GM12878 (cell line): ENCODE measurements at regions not wholly inside any gene's neighbourhood (a gene's known extent, or its start where the extent isn't known, plus 50 kb on each side); places are given as distances from the start of the nearest gene placed in this dataset.

ENCODE experiments used
- ATAC-seq: fragments of 200-7000 bp; cut with Tn5 transposase; 3 replicates; pipeline ENCODE4 v1.9.1; 2020; ENCODE audit warnings: mild to moderate bottlenecking, moderate library complexity
- BruUV-seq: library from RNA; stranded (reverse); fragments of 400-500 nt; replicated peaks from 2 replicates; lab custom pipeline; 2021; lab: Mats Ljungman, UMichigan
- CTCF ChIA-PET: fragments of 300-600 bp; sonication (Branson Sonifier 250); formaldehyde crosslinking; extraction: SDS; loops from one replicate; lab custom pipeline; 2021; ENCODE audit warnings: inconsistent platforms; lab: Yijun Ruan, JAX
- POLR2A ChIA-PET: fragments of 350-600 bp; formaldehyde crosslinking; extraction: SDS; loops from one replicate; lab custom pipeline; 2021; ENCODE audit warnings: inconsistent platforms; lab: Charles Lee
- RAD21 ChIA-PET: fragments of 300-600 bp; sonication (Branson Sonifier 250); formaldehyde crosslinking; loops from one replicate; lab custom pipeline; 2023; ENCODE audit warnings: antibody characterized with exemption; ENCODE audit not compliant: unreplicated experiment; lab: Charles Lee
- SMC1A ChIA-PET: fragments of 300-600 bp; sonication (Branson Sonifier 250); formaldehyde crosslinking; loops from one replicate; lab custom pipeline; 2023; ENCODE audit not compliant: unreplicated experiment, uncharacterized antibody; lab: Charles Lee
- DNase-seq: peaks from one replicate; pipeline ENCODE4 v3.0.0-alpha.2; 2011; ENCODE audit warnings: low read depth, low spot score
- FAIRE-seq: peaks from 3 replicates; lab custom pipeline; 2011; peaks lifted over from hg19 to GRCh38; lab: Jason Lieb, UNC
- H2AFZ ChIP-seq: 2 replicates; pipeline ENCODE4 v1.6.0; 2011; ENCODE audit warnings: low read depth, low read length, control low read depth; ENCODE audit not compliant: control insufficient read depth
- H3K27ac ChIP-seq: 2 replicates; pipeline ENCODE4 v1.5.1; 2011; ENCODE audit warnings: control low read depth; ENCODE audit not compliant: control insufficient read depth, insufficient read depth
- H3K27me3 ChIP-seq, 2 experiments: replicated peaks in 1 of 2; 2 replicates each; pipeline versions ENCODE4 v1.6.0 to v1.6.1; 2011; ENCODE audit warnings: low read length in 1 of 2; ENCODE audit not compliant: control insufficient read depth in 2 of 2, insufficient read depth in 2 of 2
- H3K36me3 ChIP-seq, 2 experiments: 2 replicates each; pipeline ENCODE4 v1.5.1; 2011; ENCODE audit warnings: low read length in 1 of 2; ENCODE audit not compliant: control insufficient read depth in 2 of 2, insufficient read depth in 2 of 2
- H3K4me1 ChIP-seq: 2 replicates; pipeline ENCODE4 v1.6.1; 2011; ENCODE audit warnings: mild to moderate bottlenecking, low read length, moderate library complexity, mixed read lengths; ENCODE audit not compliant: control insufficient read depth, insufficient read depth
- H3K4me2 ChIP-seq: 2 replicates; pipeline ENCODE4 v1.6.0; 2011; ENCODE audit warnings: control low read depth; ENCODE audit not compliant: control insufficient read depth, insufficient read depth
- H3K4me3 ChIP-seq: fragments of 200-600 bp; sonication (generic); 2 replicates; pipeline ENCODE4 v1.5.1; 2016
- H3K79me2 ChIP-seq: 2 replicates; pipeline ENCODE4 v1.6.0; 2011; ENCODE audit warnings: low read length; ENCODE audit not compliant: control insufficient read depth, insufficient read depth
- H3K9ac ChIP-seq: 2 replicates; pipeline ENCODE4 v1.8.0; 2011; ENCODE audit warnings: low read length, control low read depth, mixed read lengths; ENCODE audit not compliant: control insufficient read depth, insufficient read depth
- H3K9me3 ChIP-seq: replicated peaks from 3 replicates; pipeline ENCODE4 v1.5.1; 2011; ENCODE audit warnings: mild to moderate bottlenecking, low read length; ENCODE audit not compliant: control insufficient read depth, insufficient read depth
- H4K20me1 ChIP-seq: 2 replicates; pipeline ENCODE4 v1.6.0; 2011; ENCODE audit not compliant: control insufficient read depth, insufficient read depth
- ASH2L ChIP-seq: fragments of 300-600, 200-600 bp; sonication (generic); IDR thresholded peaks from 2 replicates; pipeline ENCODE4 v1.6.1; 2017; ENCODE audit warnings: low read depth, mild to moderate bottlenecking, borderline replicate concordance
- BHLHE40 ChIP-seq, 2 experiments: fragments of 450-650 bp in 1 of 2; IDR thresholded peaks; 2 replicates each; pipeline ENCODE4 v1.6.1; 2011 to 2017; ENCODE audit warnings: low read depth in 2 of 2, borderline replicate concordance in 1 of 2, improper control_type of control experiment in 1 of 2, low read length in 1 of 2, mild to moderate bottlenecking in 1 of 2
- CBX5 ChIP-seq: sonication (generic); IDR thresholded peaks from 2 replicates; pipeline ENCODE4 v1.6.1; 2016; ENCODE audit warnings: low read depth, moderate library complexity, mild to moderate bottlenecking, inconsistent platforms
- CHD4 ChIP-seq: fragments of 200-600 bp; sonication (generic); IDR thresholded peaks from 2 replicates; pipeline ENCODE4 v1.6.1; 2016; ENCODE audit warnings: mild to moderate bottlenecking
- CREB1 ChIP-seq: IDR thresholded peaks from 2 replicates; pipeline ENCODE4 v1.6.1; 2012; ENCODE audit warnings: low read depth, mild to moderate bottlenecking, inconsistent platforms
- ESRRA ChIP-seq: IDR thresholded peaks from 2 replicates; pipeline ENCODE4 v1.6.1; 2012; ENCODE audit warnings: mild to moderate bottlenecking, low read length, improper control_type of control experiment
- FOXK2 ChIP-seq: fragments of 450-650 bp; IDR thresholded peaks from 2 replicates; pipeline ENCODE4 v1.6.1; 2017; ENCODE audit warnings: mild to moderate bottlenecking, moderate library complexity
- GATAD2B ChIP-seq: fragments of 450-650 bp; conservative IDR thresholded peaks from 2 replicates; pipeline ENCODE4 v1.6.1; 2017; ENCODE audit warnings: low read depth, mild to moderate bottlenecking, moderate library complexity
- HDAC6 ChIP-seq: fragments of 200-600 bp; sonication (generic); IDR thresholded peaks from one replicate; pipeline ENCODE4 v1.8.0; 2017; ENCODE audit warnings: antibody characterized with exemption; ENCODE audit not compliant: unreplicated experiment
- HSF1 ChIP-seq: fragments of 150-350 bp; IDR thresholded peaks from 2 replicates; pipeline ENCODE4 v1.6.1; 2014; ENCODE audit warnings: mild to moderate bottlenecking, low read depth, low read length
- IKZF1 ChIP-seq: fragments of 450-650 bp; conservative IDR thresholded peaks from 2 replicates; pipeline ENCODE4 v1.6.1; 2017; ENCODE audit warnings: antibody characterized with exemption, mild to moderate bottlenecking
- JUND ChIP-seq: IDR thresholded peaks from 2 replicates; pipeline ENCODE4 v1.6.1; 2012; ENCODE audit warnings: low read depth, mild to moderate bottlenecking, low read length, improper control_type of control experiment, moderate library complexity
- MAX ChIP-seq: IDR thresholded peaks from 2 replicates; pipeline ENCODE4 v1.6.1; 2012; ENCODE audit warnings: low read depth, low read length, improper control_type of control experiment
- NFXL1 ChIP-seq: fragments of 450-650 bp; IDR thresholded peaks from 2 replicates; pipeline ENCODE4 v1.6.1; 2017; ENCODE audit warnings: antibody characterized with exemption, mild to moderate bottlenecking, borderline replicate concordance
- POLR2AphosphoS5 ChIP-seq: IDR thresholded peaks from 2 replicates; pipeline ENCODE4 v1.6.1; 2011; ENCODE audit warnings: mild to moderate bottlenecking, low read length, inconsistent platforms
- SIN3A ChIP-seq: IDR thresholded peaks from 2 replicates; pipeline ENCODE4 v1.6.1; 2012; ENCODE audit warnings: low read depth, low read length, improper control_type of control experiment
- TARDBP ChIP-seq: IDR thresholded peaks from 2 replicates; pipeline ENCODE4 v1.6.1; 2016; ENCODE audit warnings: borderline replicate concordance
- WRNIP1 ChIP-seq: IDR thresholded peaks from 2 replicates; pipeline ENCODE4 v1.6.1; 2011; ENCODE audit warnings: low read depth, low read length, improper control_type of control experiment, borderline replicate concordance
- WGBS: methylation state at CpG from one replicate; pipeline ENCODE4 v1.1.6; 2016; ENCODE audit warnings: low lambda C conversion rate; ENCODE audit not compliant: insufficient replicate concordance, insufficient coverage; ENCODE audit errors: missing lambda C conversion rate; 5-methylcytosine and 5-hydroxymethylcytosine counted together
- in situ Hi-C: fragments of 300-500 bp; cut with MboI; formaldehyde crosslinking; loops from 9 replicates; pipeline ENCODE4 v1.14.3; 2018; ENCODE audit warnings: mixed read lengths
- intact Hi-C: fragments of 100-400 bp; cut with micrococcal nuclease; formaldehyde crosslinking; loops from one replicate; pipeline ENCODE4 v1.14.2; 2022; ENCODE audit not compliant: unreplicated experiment
- TF ChIP-seq, protein P1 (sequence below): IDR thresholded peaks from 2 replicates; pipeline ENCODE4 v1.6.1; 2011; ENCODE audit warnings: borderline replicate concordance, low read depth, mild to moderate bottlenecking, moderate library complexity, low read length; ENCODE audit not compliant: insufficient read depth, poor library complexity, severe bottlenecking

DNA sequence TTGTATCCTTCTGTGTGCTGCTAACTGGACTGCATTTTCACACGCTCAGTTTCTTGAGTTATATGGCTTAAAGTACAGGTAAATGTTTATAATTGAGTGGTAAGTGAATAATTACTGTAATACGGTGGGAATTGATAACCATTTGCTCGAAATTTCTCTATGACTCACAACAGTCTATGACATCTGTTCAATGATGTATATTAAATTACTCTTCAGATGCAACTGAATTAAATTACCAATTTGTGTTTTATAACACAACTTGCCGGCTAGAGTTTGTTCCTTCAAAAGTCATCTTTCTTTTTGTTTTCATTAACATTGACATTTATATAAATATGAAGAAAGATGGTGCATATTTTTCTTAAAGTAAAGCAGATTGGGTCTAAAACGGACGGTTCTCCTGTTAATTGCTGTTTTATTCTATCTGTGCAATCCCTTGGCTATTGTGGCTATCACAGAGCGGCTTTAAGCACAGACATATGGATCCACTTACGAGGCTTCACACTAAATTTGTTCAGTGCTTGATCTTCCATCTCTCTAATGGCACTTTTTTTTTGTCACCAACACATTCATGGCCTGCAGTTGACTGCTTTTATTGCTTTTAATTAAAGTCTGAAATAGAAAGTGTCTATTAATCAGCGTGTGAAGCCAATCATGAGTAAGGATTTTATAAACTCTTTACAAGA is 1291.6 kb upstream of the SLC10A2 start (continued):
- TF ChIP-seq, protein P1, sequence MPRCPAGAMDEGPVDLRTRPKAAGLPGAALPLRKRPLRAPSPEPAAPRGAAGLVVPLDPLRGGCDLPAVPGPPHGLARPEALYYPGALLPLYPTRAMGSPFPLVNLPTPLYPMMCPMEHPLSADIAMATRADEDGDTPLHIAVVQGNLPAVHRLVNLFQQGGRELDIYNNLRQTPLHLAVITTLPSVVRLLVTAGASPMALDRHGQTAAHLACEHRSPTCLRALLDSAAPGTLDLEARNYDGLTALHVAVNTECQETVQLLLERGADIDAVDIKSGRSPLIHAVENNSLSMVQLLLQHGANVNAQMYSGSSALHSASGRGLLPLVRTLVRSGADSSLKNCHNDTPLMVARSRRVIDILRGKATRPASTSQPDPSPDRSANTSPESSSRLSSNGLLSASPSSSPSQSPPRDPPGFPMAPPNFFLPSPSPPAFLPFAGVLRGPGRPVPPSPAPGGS, result no peak
- TF ChIP-seq, all 136 proteins: peak for 0

- Histone ChIP-seq H3K9me3 (no peaks in the 10 kb centered on the region), H3K9ac (no peak overlapping the region), H3K79me2 (no peaks in the 10 kb centered on the region), H3K4me2 (no peak overlapping the region), H3K4me3 (no peak overlapping the region), H2AFZ (no peak overlapping the region), H4K20me1 (no peaks in the 10 kb centered on the region), H3K4me1 (no peaks in the 10 kb centered on the region), H3K36me3 (no peaks in the 10 kb centered on the region), H3K27ac (no peak overlapping the region), H3K27me3 (no peaks in the 10 kb centered on the region)
- ChIA-PET CTCF (no interaction called here), RAD21 (no interaction called here), POLR2A (no interaction called here), SMC1A (no interaction called here)
- FAIRE-seq (no peak), DNase-seq (no peak), ATAC-seq (no peak)
- in situ Hi-C loops (no loop called here), intact Hi-C loops (no loop called here)
- BruUV-seq, result no TSS peak
- WGBS, result 29% methylated on average over 5 of the region's 5 CpGs
- no peak for TF ChIP-seq CBX5
- no peak for TF ChIP-seq BHLHE40 (IDR thresholded peaks at IDR 0.05; ENCODE audit: borderline replicate concordance in 1 of 2, low read depth in 2 of 2, low read length in 1 of 2)
- TF ChIP-seq MAX, result no peak
- TF ChIP-seq FOXK2, result no peak
- TF ChIP-seq HDAC6, result no peak
- no peak for TF ChIP-seq NFXL1
- no peak for TF ChIP-seq GATAD2B
- no peak for TF ChIP-seq TARDBP
- no peak for TF ChIP-seq CHD4
- TF ChIP-seq WRNIP1, result no peak
- no peak for TF ChIP-seq ESRRA
- no peak for TF ChIP-seq ASH2L
- no peak for TF ChIP-seq JUND
- TF ChIP-seq POLR2AphosphoS5, result no peak
- no peak for TF ChIP-seq CREB1
- TF ChIP-seq SIN3A, result no peak
- TF ChIP-seq HSF1, result no peak
- no peak for TF ChIP-seq IKZF1
Measured at GRCh38 chr13:104357174-104357573, 1291.0 kb upstream of the SLC10A2 start.
